Duodenal mucosa (tissue), 2 donors: ENCODE measurements at regions not wholly inside any gene's neighbourhood (a gene's known extent, or its start where the extent isn't known, plus 50 kb on each side); places are given as distances from the start of the nearest gene placed in this dataset.

Experiments
- H3K27ac ChIP-seq: one replicate; pipeline ENCODE4 v1.7.0; 2013; ENCODE audit warnings: low read depth, low read length
- H3K27me3 ChIP-seq, 2 donors: one replicate each; pipeline ENCODE4 v1.7.0; 2013; ENCODE audit warnings: low read length in 2 of 2, control low read depth in 1 of 2; ENCODE audit not compliant: insufficient read depth in 2 of 2, control insufficient read depth in 1 of 2
- H3K36me3 ChIP-seq, 2 donors: one replicate each; pipeline ENCODE4 v1.7.0; 2013; ENCODE audit warnings: low read length in 2 of 2, control low read depth in 1 of 2; ENCODE audit not compliant: insufficient read depth in 2 of 2, control insufficient read depth in 1 of 2
- H3K4me1 ChIP-seq, 2 donors: one replicate each; pipeline ENCODE4 v1.7.0; 2013; ENCODE audit warnings: low read length in 2 of 2, control low read depth in 1 of 2; ENCODE audit not compliant: insufficient read depth in 2 of 2, control insufficient read depth in 1 of 2
- H3K4me3 ChIP-seq, 2 donors: one replicate each; pipeline ENCODE4 v1.7.0; 2013; ENCODE audit warnings: low read length in 2 of 2, low read depth in 1 of 2
- H3K9ac ChIP-seq, 2 donors: one replicate each; pipeline ENCODE4 v1.7.0; 2013; ENCODE audit warnings: low read length in 2 of 2, low read depth in 1 of 2
- H3K9me3 ChIP-seq, 2 donors: one replicate each; pipeline ENCODE4 v1.7.0; 2013; ENCODE audit warnings: low read length in 2 of 2, control low read depth in 1 of 2; ENCODE audit not compliant: control insufficient read depth in 1 of 2

GRCh38 chr16:65481956-65482355 lies 360.1 kb upstream of the CDH11 start:
- H3K4me1 ChIP-seq, result no peaks in the 10 kb centered on the region
- no peaks in the 10 kb centered on the region for H3K36me3 ChIP-seq
- H3K27ac ChIP-seq, result no peak overlapping the region
- H3K9me3 ChIP-seq, result peaks cover 0 to 5% of the 10 kb centered on the region in 2 donors
- H3K27me3 ChIP-seq, result no peaks in the 10 kb centered on the region
- H3K4me3 ChIP-seq, result no peak overlapping the region
- no peak overlapping the region for H3K9ac ChIP-seq

GRCh38 chr16:65480281-65481091 lies 358.6 kb upstream of the CDH11 start:
- Histone ChIP-seq H3K4me3 (no peak overlapping the region), H3K36me3 (no peaks in the 10 kb centered on the region), H3K9me3 (peaks cover 0 to 5% of the 10 kb centered on the region in 2 donors), H3K27me3 (no peaks in the 10 kb centered on the region), H3K27ac (no peak overlapping the region), H3K4me1 (no peaks in the 10 kb centered on the region), H3K9ac (no peak overlapping the region)

GRCh38 chr16:65476448-65476955 lies 354.6 kb upstream of the CDH11 start:
- H3K27me3 ChIP-seq, result no peaks in the 10 kb centered on the region
- no peak overlapping the region for H3K27ac ChIP-seq
- H3K4me1 ChIP-seq, result no peaks in the 10 kb centered on the region
- no peak overlapping the region for H3K9ac ChIP-seq
- H3K36me3 ChIP-seq, result no peaks in the 10 kb centered on the region
- H3K4me3 ChIP-seq, result no peak overlapping the region
- peaks cover 7 to 10% of the 10 kb centered on the region in 2 donors for H3K9me3 ChIP-seq

- Histone ChIP-seq H3K9ac (no peak overlapping the region), H3K27me3 (no peaks in the 10 kb centered on the region), H3K4me1 (no peaks in the 10 kb centered on the region), H3K4me3 (no peak overlapping the region), H3K9me3 (peaks cover 7 to 8% of the 10 kb centered on the region in 2 donors), H3K27ac (no peak overlapping the region), H3K36me3 (no peaks in the 10 kb centered on the region)
Measured at GRCh38 chr16:65473699-65474098, 351.8 kb upstream of the CDH11 start.

- Histone ChIP-seq H3K9me3 (peaks cover 4 to 8% of the 10 kb centered on the region in 2 donors), H3K4me1 (no peaks in the 10 kb centered on the region), H3K27me3 (no peaks in the 10 kb centered on the region), H3K27ac (no peak overlapping the region), H3K9ac (no peak overlapping the region), H3K36me3 (no peaks in the 10 kb centered on the region), H3K4me3 (no peak overlapping the region)
Measured at GRCh38 chr16:65469116-65469515, 347.3 kb upstream of the CDH11 start.

- Histone ChIP-seq H3K27me3 (no peaks in the 10 kb centered on the region), H3K27ac (no peak overlapping the region), H3K4me3 (no peak overlapping the region), H3K9me3 (peaks cover 7 to 10% of the 10 kb centered on the region in 2 donors), H3K9ac (no peak overlapping the region), H3K36me3 (no peaks in the 10 kb centered on the region), H3K4me1 (no peaks in the 10 kb centered on the region)
Measured at GRCh38 chr16:65468133-65468532, 346.3 kb upstream of the CDH11 start.

- H3K36me3 ChIP-seq, result no peaks in the 10 kb centered on the region
- peaks cover 2 to 12% of the 10 kb centered on the region in 2 donors for H3K9me3 ChIP-seq
- H3K27ac ChIP-seq, result no peak overlapping the region
- H3K9ac ChIP-seq, result no peak overlapping the region
- H3K4me3 ChIP-seq, result no peak overlapping the region
- H3K4me1 ChIP-seq, result no peaks in the 10 kb centered on the region
- no peaks in the 10 kb centered on the region for H3K27me3 ChIP-seq
Measured at GRCh38 chr16:65463652-65464260, 341.9 kb upstream of the CDH11 start.

- Histone ChIP-seq H3K9me3 (peaks cover 0 to 5% of the 10 kb centered on the region in 2 donors), H3K36me3 (no peaks in the 10 kb centered on the region), H3K4me1 (no peaks in the 10 kb centered on the region), H3K27ac (no peak overlapping the region), H3K9ac (no peak overlapping the region), H3K27me3 (no peaks in the 10 kb centered on the region), H3K4me3 (no peak overlapping the region)
Measured at GRCh38 chr16:65457084-65457483, 335.2 kb upstream of the CDH11 start.

GRCh38 chr16:65455761-65456160 lies 333.9 kb upstream of the CDH11 start:
- no peak overlapping the region for H3K9ac ChIP-seq
- no peak overlapping the region for H3K27ac ChIP-seq
- H3K9me3 ChIP-seq, result peaks cover 0 to 5% of the 10 kb centered on the region in 2 donors
- H3K4me1 ChIP-seq, result no peaks in the 10 kb centered on the region
- no peaks in the 10 kb centered on the region for H3K27me3 ChIP-seq
- no peaks in the 10 kb centered on the region for H3K36me3 ChIP-seq
- no peak overlapping the region for H3K4me3 ChIP-seq

GRCh38 chr16:65453646-65454045 lies 331.8 kb upstream of the CDH11 start:
- Histone ChIP-seq H3K4me3 (no peak overlapping the region), H3K27me3 (no peaks in the 10 kb centered on the region), H3K27ac (no peak overlapping the region), H3K4me1 (no peaks in the 10 kb centered on the region), H3K36me3 (no peaks in the 10 kb centered on the region), H3K9ac (no peak overlapping the region), H3K9me3 (peaks cover 0 to 10% of the 10 kb centered on the region in 2 donors)
